Activated T-cell treated with anti-CD3 and anti-CD28 coated beads, Interleukin-2, amount 50 U/mL, for 72 hours (primary cell): ENCODE measurements at regions not wholly inside any gene's neighbourhood (a gene's known extent, or its start where the extent isn't known, plus 50 kb on each side); places are given as distances from the start of the nearest gene placed in this dataset.

ENCODE experiments used
- ATAC-seq, 2 donors: fragments of 150-1000 bp; cut with Tn5 transposase; replicated peaks in 1 of 2; 2 replicates each; pipeline ENCODE4 v1.10.0; 2021; ENCODE audit warnings: moderate library complexity in 2 of 2, mild to moderate bottlenecking in 1 of 2
- DNase-seq, 2 donors: peaks; one replicate each; pipeline ENCODE4 v3.0.0; 2021 to 2022; ENCODE audit warnings: mixed read lengths in 1 of 2
- H3K27ac Mint-ChIP-seq: one replicate; pipeline ENCODE4 v1.8.0; 2022; ENCODE audit warnings: mild to moderate bottlenecking, moderate library complexity, mixed read lengths
- H3K27me3 Mint-ChIP-seq: one replicate; pipeline ENCODE4 v1.8.0; 2022; ENCODE audit warnings: low read depth, mixed read lengths
- H3K36me3 Mint-ChIP-seq, 2 donors: one replicate each; pipeline ENCODE4 v1.8.0; 2022; ENCODE audit warnings: mixed read lengths in 2 of 2, mild to moderate bottlenecking in 1 of 2; ENCODE audit not compliant: insufficient read depth in 2 of 2
- H3K4me1 Mint-ChIP-seq: one replicate; pipeline ENCODE4 v1.8.0; 2022; ENCODE audit warnings: low read depth, mixed read lengths
- H3K4me3 Mint-ChIP-seq, 2 donors: one replicate each; pipeline ENCODE4 v1.8.0; 2022; ENCODE audit warnings: mild to moderate bottlenecking in 2 of 2, mixed read lengths in 2 of 2, moderate library complexity in 2 of 2
- H3K9me3 Mint-ChIP-seq, 2 donors: one replicate each; pipeline ENCODE4 v1.8.0; 2022; ENCODE audit warnings: mixed read lengths in 2 of 2

DNA sequence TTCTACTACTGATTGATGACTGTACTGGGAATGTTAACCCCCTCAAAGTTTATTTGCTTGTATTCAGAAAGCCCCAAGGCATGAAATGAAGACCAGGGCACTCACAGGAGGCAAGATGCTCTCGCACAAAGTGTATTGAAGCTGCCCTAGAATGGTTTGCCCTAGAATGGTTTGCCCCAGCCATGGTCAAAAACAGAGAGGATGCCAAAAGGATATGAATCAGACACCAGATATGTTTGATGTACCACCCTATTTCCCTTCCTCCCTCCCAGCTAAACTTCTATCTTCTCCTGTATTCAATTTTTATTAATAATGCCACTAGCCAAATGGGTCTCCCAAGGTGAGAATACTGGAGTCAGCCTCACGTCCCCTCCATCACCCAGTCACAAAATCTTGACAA lies 101.3 kb downstream of the TMCO5A start:
- ATAC-seq: no peak

DNA sequence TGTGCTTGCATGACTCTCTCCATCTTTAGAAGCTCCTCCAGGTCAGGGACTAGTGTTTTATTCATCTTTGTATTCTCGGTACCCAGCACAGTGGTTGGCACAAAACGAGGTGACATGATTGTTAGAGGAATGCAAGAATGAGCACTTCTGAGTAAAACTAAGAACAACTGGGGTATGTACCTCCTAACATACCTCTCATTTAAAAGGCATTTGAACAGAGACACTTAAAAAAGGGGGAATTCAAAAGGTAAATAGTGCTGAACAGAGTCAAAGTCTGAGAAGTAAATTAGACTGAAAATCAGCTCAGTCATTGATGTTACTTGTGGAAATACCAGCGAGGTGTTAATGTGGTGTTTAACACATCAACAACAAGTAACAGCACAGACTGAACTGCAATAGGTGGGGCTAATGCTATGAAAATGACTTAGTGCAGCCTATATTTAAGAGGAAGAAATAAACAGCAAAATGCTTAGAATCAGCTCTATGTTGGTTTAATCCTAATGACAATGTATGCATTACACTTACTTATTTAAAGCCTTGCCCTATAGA lies 102.4 kb downstream of the TMCO5A start:
- ATAC-seq: peak in 1 of 2 donors; percentile 49
- peaks cover 0 to 4% of the 10 kb centered on the region in 2 donors for H3K9me3 Mint-ChIP-seq
- H3K4me1 Mint-ChIP-seq: no peaks in the 10 kb centered on the region
- peaks cover 13% of the 10 kb centered on the region for H3K27me3 Mint-ChIP-seq
- H3K36me3 Mint-ChIP-seq: no peaks in the 10 kb centered on the region
- H3K4me3 Mint-ChIP-seq: no peak overlapping the region
- no peak overlapping the region for H3K27ac Mint-ChIP-seq
- DNase-seq: no peak

More for the DNA sequence above, 101.3 kb downstream of the TMCO5A start:
- no peak overlapping the region for H3K27ac Mint-ChIP-seq
- no peaks in the 10 kb centered on the region for H3K4me1 Mint-ChIP-seq
- no peaks in the 10 kb centered on the region for H3K36me3 Mint-ChIP-seq
- H3K9me3 Mint-ChIP-seq: peaks cover 0 to 4% of the 10 kb centered on the region in 2 donors
- peaks cover 13% of the 10 kb centered on the region for H3K27me3 Mint-ChIP-seq
- H3K4me3 Mint-ChIP-seq: no peak overlapping the region
- DNase-seq: no peak

DNA sequence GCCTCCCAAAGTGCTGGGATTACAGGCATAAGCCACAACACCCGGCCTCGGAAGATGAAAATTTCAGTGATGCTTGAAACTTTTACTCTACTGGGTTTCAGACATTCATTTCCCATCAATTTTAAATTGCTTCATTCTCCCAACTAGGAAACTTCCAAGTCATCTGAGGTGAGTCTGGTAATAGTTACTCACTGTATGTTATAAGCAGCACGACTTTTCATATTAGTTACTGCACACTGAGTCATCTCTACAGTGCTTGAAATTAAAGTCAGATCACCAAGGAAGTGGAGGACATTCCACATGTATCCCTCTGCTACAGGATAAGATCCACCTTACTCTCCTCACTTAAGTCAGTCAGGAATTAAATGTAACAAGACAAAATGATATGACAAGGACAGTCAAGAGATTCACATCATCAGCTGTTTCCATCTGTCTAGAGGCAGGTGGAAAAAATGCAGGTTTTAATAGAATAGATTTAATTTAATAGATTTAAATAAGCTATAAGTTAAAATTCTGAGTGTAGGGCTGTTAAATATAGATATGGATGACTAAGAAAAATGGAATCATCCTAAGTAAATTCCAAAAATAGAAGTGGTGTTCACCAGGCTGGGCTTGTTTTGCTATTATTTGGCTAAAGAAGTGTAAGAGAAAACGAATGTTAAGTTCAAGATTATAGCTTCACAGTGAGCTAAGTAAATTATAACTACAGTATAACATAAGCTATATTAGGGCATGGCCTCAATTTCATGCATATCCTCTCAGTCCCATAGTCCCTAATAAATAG lies 104.4 kb downstream of the TMCO5A start:
- H3K36me3 Mint-ChIP-seq: no peaks in the 10 kb centered on the region
- H3K9me3 Mint-ChIP-seq: peaks cover 0 to 4% of the 10 kb centered on the region in 2 donors
- no peak for DNase-seq
- H3K4me1 Mint-ChIP-seq: no peaks in the 10 kb centered on the region
- no peak overlapping the region for H3K27ac Mint-ChIP-seq
- peaks cover 15% of the 10 kb centered on the region for H3K27me3 Mint-ChIP-seq
- no peak overlapping the region for H3K4me3 Mint-ChIP-seq
- ATAC-seq: no peak

DNA sequence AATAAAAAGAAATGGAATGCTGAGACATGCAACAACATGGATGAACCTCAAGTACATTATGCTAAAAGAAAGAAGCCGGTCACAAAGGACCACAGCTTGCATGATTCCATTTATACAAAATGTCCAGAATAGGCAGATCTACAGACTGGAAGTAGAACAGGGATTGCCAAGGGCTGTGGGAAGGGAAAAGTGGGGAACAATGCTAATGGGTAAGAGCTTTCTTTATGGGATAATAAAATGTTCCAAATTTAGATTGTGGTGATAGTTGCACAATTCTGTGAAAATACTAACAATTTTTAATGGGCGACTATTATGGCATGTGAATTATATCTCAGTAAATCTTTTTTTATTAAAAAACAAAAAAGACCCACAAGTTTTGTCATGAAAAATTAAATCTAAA lies 106.2 kb downstream of the TMCO5A start:
- Mint-ChIP-seq H3K9me3 (peaks cover 0 to 4% of the 10 kb centered on the region in 2 donors), H3K4me3 (no peak overlapping the region), H3K4me1 (no peaks in the 10 kb centered on the region), H3K36me3 (no peaks in the 10 kb centered on the region), H3K27me3 (peaks cover 28% of the 10 kb centered on the region), H3K27ac (no peak overlapping the region)
- ATAC-seq: no peak
- DNase-seq: no peak

DNA sequence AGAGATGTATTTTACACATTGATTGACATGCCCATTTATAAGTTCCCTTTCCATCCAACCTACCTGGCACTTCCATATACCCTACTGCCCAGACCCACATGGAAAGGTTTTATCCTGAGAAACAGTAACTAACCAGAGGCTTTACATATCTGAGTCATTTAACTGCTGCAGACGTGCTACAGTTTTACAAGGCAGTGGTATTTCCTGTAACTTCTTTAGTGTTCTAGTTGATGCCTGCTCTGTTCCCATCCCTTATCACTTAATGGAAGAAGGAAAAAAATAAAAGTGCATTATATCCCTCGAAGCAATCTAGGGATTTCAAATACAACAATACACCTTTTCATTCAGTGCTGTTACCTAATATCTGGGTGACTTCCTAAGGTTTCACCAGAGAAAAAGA lies 107.1 kb downstream of the TMCO5A start:
- H3K36me3 Mint-ChIP-seq: no peaks in the 10 kb centered on the region

DNA sequence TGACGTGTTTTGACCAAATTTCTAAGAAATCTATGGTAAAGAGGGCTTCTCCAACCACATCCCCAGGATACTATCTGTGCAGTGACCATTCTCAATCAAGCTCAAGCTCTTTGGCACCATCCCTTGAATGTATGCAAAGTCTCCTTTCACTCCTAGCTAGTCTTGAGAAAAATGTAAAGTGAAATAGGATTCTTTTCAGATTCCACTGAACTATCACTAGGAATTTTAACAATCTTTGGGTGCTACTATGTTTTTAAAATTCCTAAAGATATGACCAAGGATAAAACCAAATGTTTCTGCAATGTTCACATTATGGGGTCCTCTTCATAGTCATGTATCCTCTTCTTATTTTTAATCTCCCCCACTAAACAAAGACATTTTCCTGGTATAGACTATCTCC lies 107.8 kb downstream of the TMCO5A start:
- Mint-ChIP-seq H3K36me3 (no peaks in the 10 kb centered on the region), H3K9me3 (peaks cover 0 to 2% of the 10 kb centered on the region in 2 donors), H3K4me3 (no peak overlapping the region), H3K27me3 (peaks cover 22% of the 10 kb centered on the region), H3K27ac (no peak overlapping the region), H3K4me1 (no peaks in the 10 kb centered on the region)
- ATAC-seq: no peak
- no peak for DNase-seq

More for the DNA sequence above, 107.1 kb downstream of the TMCO5A start:
- Mint-ChIP-seq H3K4me1 (no peaks in the 10 kb centered on the region), H3K9me3 (no peaks in the 10 kb centered on the region), H3K4me3 (no peak overlapping the region), H3K27ac (no peak overlapping the region), H3K27me3 (peaks cover 27% of the 10 kb centered on the region)
- ATAC-seq: no peak
- DNase-seq: no peak

DNA sequence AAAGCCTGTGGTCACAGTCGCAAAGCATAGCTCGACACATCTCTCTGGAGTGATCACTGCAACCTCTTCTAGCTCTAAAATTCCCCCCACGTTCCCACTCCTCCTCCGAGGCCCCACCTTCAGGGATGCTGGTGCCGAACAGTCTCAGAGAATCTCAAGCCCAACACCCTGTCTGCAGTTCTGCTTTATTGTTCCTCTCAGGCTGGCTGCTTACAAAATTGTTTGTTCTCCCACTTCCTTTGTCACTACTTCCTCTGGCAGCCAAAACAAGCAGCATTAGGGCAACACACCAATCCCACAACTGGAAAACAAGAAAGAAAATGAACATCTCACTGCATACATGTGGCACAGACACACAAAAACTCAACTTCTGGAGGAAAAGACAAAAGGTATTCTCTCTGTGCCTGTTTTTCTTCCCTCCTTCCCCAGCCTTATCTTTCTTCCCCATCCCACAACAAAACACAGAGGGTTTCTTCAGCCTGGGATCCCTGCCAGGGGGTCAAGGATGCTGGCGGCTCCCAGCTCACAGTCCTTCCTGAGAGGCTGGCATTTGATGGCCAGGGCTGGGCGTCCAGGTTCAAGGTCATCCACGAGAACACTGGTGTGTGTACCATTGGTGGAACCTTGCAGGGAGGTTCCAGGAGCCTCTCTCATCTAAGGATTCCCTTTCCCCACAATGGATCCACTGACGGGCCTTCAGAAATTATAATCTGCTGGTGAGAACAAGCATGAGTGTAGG lies 108.4 kb downstream of the TMCO5A start:
- no peaks in the 10 kb centered on the region for H3K36me3 Mint-ChIP-seq
- H3K9me3 Mint-ChIP-seq: peaks cover 0 to 3% of the 10 kb centered on the region in 2 donors
- ATAC-seq (no peak), DNase-seq (no peak)
- H3K4me3 Mint-ChIP-seq: no peak overlapping the region
- H3K27ac Mint-ChIP-seq: no peak overlapping the region
- H3K4me1 Mint-ChIP-seq: no peaks in the 10 kb centered on the region
- H3K27me3 Mint-ChIP-seq: peaks cover 22% of the 10 kb centered on the region

DNA sequence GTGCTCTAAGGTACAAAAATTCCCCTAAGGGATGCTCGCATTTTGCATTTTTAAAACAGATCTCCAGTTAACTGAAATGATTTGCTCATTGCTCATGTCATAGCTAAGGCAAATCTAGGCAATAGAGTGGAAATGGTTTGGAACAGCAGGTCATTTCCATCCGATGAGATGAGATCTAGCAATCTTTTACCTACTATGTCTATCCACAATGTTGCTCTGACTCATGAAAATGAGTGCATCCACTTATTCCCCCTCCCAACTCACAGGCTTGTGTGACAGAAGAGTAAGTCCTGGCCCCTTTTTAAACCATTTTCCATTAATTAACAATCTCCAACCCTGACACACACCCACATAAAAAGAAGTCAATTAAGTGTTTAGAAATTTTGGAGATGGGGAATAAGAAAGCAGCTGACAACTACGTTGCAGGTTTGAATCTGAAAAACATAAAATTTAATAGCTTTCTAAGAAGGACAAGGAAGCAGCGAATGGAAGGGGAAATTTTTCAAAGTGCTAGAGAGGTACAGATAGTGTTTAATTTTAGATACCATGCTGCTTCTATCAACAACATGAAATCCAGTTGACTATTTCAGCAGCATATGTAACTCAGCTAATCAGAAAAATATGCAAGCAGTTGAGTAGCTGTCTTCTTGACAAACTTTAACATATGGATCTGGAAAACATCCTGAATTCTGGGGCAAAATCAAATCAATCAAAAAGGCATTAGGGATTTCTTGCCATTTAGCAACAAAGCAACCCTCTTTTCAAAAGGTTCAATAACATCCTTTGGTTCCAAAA lies 112.0 kb downstream of the TMCO5A start:
- no peaks in the 10 kb centered on the region for H3K4me1 Mint-ChIP-seq
- no peak overlapping the region for H3K4me3 Mint-ChIP-seq
- H3K9me3 Mint-ChIP-seq: peaks cover 0 to 3% of the 10 kb centered on the region in 2 donors
- H3K27me3 Mint-ChIP-seq: peaks cover 22% of the 10 kb centered on the region
- no peaks in the 10 kb centered on the region for H3K36me3 Mint-ChIP-seq
- no peak for ATAC-seq
- no peak for DNase-seq
- no peak overlapping the region for H3K27ac Mint-ChIP-seq

DNA sequence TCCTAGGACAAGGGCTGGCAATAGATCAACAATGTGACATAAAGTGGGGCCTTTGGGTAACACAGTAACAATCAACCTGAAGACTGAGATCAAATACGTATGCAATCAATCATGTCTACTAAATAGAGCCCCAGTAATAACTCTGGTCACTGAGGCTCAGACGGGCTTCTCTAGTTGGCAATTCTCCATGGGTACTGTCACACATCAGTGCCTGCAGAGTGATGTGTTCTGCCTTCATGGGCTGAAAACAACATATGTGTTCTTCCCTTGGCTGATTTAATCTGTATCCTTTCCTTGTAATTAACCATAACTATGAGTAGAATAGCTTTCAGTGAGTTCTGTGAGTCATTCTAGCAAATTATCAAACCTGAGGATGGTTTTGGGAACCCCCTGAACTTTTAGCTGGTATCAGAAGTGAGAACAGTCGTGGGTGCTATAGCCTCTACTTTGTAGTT lies 113.6 kb downstream of the TMCO5A start:
- no peaks in the 10 kb centered on the region for H3K36me3 Mint-ChIP-seq
- no peak overlapping the region for H3K27ac Mint-ChIP-seq
- ATAC-seq (peak; percentile 76 to 82), DNase-seq (no peak)
- H3K4me1 Mint-ChIP-seq: no peaks in the 10 kb centered on the region
- H3K9me3 Mint-ChIP-seq: peaks cover 0 to 3% of the 10 kb centered on the region in 2 donors
- H3K27me3 Mint-ChIP-seq: peaks cover 22% of the 10 kb centered on the region
- H3K4me3 Mint-ChIP-seq: no peak overlapping the region

DNA sequence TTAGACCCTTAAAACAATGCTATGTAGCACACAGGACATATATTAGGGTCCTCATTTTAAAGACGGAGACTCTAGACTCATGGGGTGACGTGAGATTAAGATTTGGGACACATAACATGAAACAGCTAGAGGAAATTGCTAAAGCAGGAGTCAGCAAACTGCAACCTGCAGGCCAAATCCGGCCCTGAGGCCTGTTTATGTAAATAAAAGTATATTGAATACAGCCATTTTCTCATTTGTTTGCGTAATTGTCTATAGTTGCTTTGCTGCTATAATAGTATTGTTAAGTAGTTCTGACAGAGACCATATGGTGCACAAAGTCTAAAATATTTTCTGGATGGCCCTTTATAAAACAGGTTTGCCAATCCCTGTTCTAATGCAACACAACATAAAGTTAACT lies 115.5 kb downstream of the TMCO5A start:
- DNase-seq: no peak

DNA sequence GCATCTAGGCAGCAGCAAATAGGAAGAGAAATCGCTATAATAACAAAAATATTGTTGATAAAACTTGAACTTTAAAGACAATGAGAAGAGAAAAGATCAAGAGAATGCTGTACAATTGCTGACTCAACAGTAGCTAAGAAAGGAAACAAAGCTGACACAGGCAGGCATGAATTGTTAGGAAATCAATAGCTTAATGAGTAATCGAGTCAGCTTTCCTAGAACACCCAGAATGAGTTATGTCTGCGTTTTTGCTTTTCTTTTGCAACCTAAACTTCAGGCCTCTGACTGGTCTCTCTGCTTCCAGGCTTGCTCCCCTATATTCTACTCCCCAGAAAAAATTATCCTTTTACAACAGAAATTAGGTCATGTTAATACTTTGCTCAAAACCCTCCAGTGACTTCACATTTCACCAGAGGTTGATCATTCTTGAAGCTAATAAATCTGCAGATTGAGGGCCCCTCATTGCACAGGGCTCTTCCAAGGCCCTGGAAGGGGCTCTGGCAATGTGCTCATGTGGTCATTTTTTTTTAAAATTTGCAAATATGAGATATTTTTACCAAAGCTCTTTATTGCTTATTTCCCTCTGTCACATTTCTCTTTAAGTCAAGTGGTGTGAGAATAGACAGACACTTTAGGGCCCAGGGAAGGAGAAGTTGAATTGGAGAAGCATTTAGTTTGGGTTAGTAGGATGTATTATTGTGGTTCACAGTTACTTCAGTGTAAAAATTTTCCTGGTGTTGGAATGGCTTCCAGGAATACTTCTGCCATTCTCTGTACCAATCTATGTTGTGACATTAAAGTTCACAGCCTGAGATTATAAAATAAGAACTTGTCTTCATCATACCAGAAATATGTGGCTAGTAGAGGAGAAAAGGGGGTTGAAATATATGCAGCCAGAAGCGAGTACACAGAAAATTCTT lies 116.3 kb downstream of the TMCO5A start:
- Mint-ChIP-seq H3K4me1 (no peaks in the 10 kb centered on the region), H3K36me3 (no peaks in the 10 kb centered on the region), H3K27ac (peak overlapping the region; percentile 40), H3K27me3 (peaks cover 18% of the 10 kb centered on the region), H3K9me3 (peaks cover 0 to 3% of the 10 kb centered on the region in 2 donors), H3K4me3 (peak overlapping the region in 1 of 2 donors; percentile 21)
- no peak for DNase-seq
- peak in 1 of 2 donors; percentile 62 for ATAC-seq

More for the DNA sequence above, 115.5 kb downstream of the TMCO5A start:
- peaks cover 19% of the 10 kb centered on the region for H3K27me3 Mint-ChIP-seq
- H3K36me3 Mint-ChIP-seq: no peaks in the 10 kb centered on the region
- H3K27ac Mint-ChIP-seq: no peak overlapping the region
- no peak for ATAC-seq
- H3K4me1 Mint-ChIP-seq: no peaks in the 10 kb centered on the region
- H3K9me3 Mint-ChIP-seq: peaks cover 0 to 3% of the 10 kb centered on the region in 2 donors
- no peak overlapping the region for H3K4me3 Mint-ChIP-seq

DNA sequence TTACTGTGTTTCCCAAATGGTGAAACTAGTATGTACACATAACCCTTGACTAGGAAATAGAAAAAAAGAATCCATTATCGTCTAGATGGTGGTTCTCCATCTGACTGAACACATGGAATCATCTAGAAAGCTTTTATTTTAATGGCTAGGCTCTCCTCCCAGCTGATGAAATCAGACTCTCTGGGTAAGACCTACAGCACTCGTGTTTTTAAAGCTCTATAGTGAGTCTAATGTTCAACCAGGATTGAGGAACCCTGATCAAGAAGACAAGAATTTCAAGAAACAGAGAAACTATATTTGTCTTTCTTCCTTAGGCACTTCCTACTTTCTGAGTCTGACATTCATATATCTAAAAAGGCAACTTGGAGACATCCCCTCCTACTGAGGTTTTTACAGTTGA lies 118.8 kb downstream of the TMCO5A start:
- H3K27ac Mint-ChIP-seq: peak overlapping the region; percentile 43
- no peaks in the 10 kb centered on the region for H3K9me3 Mint-ChIP-seq
- peak in 1 of 2 donors; percentile 49 for ATAC-seq

More for the DNA sequence above, 118.8 kb downstream of the TMCO5A start:
- Mint-ChIP-seq H3K4me1 (no peaks in the 10 kb centered on the region), H3K4me3 (no peak overlapping the region), H3K27me3 (peaks cover 13% of the 10 kb centered on the region), H3K36me3 (no peaks in the 10 kb centered on the region)
- no peak for DNase-seq
